ENCODE measurements at regions not wholly inside any gene's neighbourhood (a gene's known extent, or its start where the extent isn't known, plus 50 kb on each side); places are given as distances from the start of the nearest gene placed in this dataset.

DNA sequence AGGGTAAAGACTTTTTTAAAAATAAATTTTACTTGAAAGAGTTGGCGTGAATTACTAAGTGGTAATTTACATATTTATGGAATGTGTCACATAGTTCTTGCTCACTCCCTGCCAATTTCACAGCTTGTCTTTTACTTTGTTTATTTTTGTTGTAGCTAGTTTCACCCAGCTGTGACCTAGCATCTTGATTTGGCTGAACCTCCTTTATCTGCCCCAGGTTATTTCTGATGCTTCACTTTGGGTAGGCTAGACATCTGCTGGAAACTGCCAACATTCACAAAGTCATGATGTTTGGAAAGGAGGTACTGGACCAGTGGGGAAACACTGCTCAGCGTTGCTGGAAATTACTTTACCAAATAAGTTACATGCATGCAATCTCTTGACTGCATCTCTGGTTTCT lies 1676.0 kb upstream of the RAG2 start:
- H3K27ac Mint-ChIP-seq (ENCODE audit: unreplicated experiment) = no peak overlapping the region
- no peak overlapping the region for H3K4me3 Mint-ChIP-seq (ENCODE audit: low read depth, unreplicated experiment)
- H3K4me1 Mint-ChIP-seq (ENCODE audit: low read depth, unreplicated experiment) = no peaks in the 10 kb centered on the region
- DNase-seq = no peak
- TF ChIP-seq, protein P1, sequence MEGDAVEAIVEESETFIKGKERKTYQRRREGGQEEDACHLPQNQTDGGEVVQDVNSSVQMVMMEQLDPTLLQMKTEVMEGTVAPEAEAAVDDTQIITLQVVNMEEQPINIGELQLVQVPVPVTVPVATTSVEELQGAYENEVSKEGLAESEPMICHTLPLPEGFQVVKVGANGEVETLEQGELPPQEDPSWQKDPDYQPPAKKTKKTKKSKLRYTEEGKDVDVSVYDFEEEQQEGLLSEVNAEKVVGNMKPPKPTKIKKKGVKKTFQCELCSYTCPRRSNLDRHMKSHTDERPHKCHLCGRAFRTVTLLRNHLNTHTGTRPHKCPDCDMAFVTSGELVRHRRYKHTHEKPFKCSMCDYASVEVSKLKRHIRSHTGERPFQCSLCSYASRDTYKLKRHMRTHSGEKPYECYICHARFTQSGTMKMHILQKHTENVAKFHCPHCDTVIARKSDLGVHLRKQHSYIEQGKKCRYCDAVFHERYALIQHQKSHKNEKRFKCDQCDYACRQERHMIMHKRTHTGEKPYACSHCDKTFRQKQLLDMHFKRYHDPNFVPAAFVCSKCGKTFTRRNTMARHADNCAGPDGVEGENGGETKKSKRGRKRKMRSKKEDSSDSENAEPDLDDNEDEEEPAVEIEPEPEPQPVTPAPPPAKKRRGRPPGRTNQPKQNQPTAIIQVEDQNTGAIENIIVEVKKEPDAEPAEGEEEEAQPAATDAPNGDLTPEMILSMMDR (IDR thresholded peaks at IDR 0.05; ENCODE audit: unreplicated experiment) = no peak
- no peaks in the 10 kb centered on the region for H3K36me3 Mint-ChIP-seq (ENCODE audit: insufficient read depth, unreplicated experiment)
- intact Hi-C loops (cut with micrococcal nuclease; ENCODE audit: unreplicated experiment) = no loop called here
- H3K27me3 Mint-ChIP-seq (ENCODE audit: unreplicated experiment) = no peaks in the 10 kb centered on the region
- peaks cover 7% of the 10 kb centered on the region for H3K9me3 Mint-ChIP-seq (ENCODE audit: low read depth, unreplicated experiment)
- BruUV-seq (replicated peaks) = no TSS peak
- CTCF ChIA-PET = interaction anchor here (0.6 to 0.7 kb wide), 2 partner anchors 11 to 14 kb away, joined by 3 read pairs; no protein-coding TSS in a partner anchor

DNA sequence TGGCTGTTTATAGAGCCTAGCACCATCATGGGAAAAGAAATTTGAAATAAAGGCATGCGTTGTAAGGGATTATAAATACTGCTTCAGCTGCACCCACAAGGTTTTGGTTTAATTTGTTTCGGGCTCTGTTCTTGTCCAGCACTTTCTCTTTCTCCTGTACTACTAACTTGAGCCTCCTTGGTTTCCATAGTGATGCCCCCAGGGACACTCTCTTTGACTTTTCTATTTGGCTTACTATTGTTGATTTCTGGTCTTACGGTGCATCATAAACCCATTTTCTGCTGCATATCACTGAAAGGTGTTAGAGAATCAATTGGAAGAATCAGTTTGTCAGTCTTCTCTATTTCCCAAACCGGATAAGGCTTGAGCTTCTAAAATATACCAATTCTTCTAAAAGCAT lies 1674.3 kb upstream of the RAG2 start:
- CTCF ChIA-PET = no interaction called here
- Mint-ChIP-seq H3K4me1 (ENCODE audit: low read depth, unreplicated experiment) (no peaks in the 10 kb centered on the region), H3K9me3 (ENCODE audit: low read depth, unreplicated experiment) (peaks cover 13% of the 10 kb centered on the region), H3K36me3 (ENCODE audit: insufficient read depth, unreplicated experiment) (no peaks in the 10 kb centered on the region), H3K27ac (ENCODE audit: unreplicated experiment) (no peak overlapping the region), H3K27me3 (ENCODE audit: unreplicated experiment) (no peaks in the 10 kb centered on the region), H3K4me3 (ENCODE audit: low read depth, unreplicated experiment) (no peak overlapping the region)
- no TSS peak for BruUV-seq (replicated peaks)
- no peak for DNase-seq
- TF ChIP-seq, protein P1 (IDR thresholded peaks at IDR 0.05; ENCODE audit: unreplicated experiment) = no peak
- intact Hi-C loops (cut with micrococcal nuclease; ENCODE audit: unreplicated experiment) = no loop called here

DNA sequence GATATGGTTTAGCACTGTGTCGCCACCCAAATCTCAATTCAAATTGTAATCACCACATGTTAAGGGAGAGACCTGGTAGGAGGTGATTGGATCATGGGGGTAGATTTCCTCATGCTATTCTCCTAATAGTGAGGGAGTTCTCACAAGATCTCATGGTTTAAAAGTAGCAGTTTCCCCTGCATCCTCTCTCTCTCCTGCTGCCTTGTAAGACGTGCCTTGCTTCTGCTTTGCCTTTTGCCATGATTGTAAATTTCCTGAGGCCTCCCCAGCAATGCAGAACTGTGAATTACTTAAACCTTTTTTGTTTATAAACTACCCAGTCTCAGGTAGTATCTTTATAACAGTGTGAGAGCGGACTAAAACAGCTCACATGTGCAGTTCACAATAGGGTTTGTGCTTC lies 1668.7 kb upstream of the RAG2 start:
- peaks cover 13% of the 10 kb centered on the region for H3K9me3 Mint-ChIP-seq (ENCODE audit: low read depth, unreplicated experiment)
- CTCF ChIA-PET = no interaction called here
- no peaks in the 10 kb centered on the region for H3K4me1 Mint-ChIP-seq (ENCODE audit: low read depth, unreplicated experiment)
- DNase-seq = no peak
- no peaks in the 10 kb centered on the region for H3K36me3 Mint-ChIP-seq (ENCODE audit: insufficient read depth, unreplicated experiment)
- no peak overlapping the region for H3K4me3 Mint-ChIP-seq (ENCODE audit: low read depth, unreplicated experiment)
- no peak overlapping the region for H3K27ac Mint-ChIP-seq (ENCODE audit: unreplicated experiment)
- intact Hi-C loops (cut with micrococcal nuclease; ENCODE audit: unreplicated experiment) = no loop called here
- BruUV-seq (replicated peaks) = no TSS peak
- TF ChIP-seq, protein P1 (IDR thresholded peaks at IDR 0.05; ENCODE audit: unreplicated experiment) = no peak
- no peaks in the 10 kb centered on the region for H3K27me3 Mint-ChIP-seq (ENCODE audit: unreplicated experiment)

DNA sequence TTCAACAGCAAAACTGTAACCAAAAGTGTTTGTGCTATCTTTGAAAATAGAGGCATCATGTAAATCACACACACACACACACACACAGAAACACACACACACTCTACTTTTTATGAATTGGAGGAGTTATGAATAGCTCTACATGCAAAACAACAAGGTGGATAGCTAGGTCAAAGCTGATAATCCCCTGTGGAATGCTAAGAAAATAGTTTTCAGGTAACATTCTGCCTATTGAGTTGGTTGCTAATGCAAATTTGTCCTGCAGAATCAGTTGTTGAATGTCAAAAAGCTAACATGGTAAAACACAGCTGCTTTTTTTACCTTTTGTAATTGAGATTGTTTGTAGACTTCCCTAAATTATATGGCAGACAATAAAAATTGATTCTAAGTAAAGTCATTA lies 1658.4 kb upstream of the RAG2 start:
- H3K9me3 Mint-ChIP-seq (ENCODE audit: low read depth, unreplicated experiment) = peaks cover 6% of the 10 kb centered on the region
- no peaks in the 10 kb centered on the region for H3K27me3 Mint-ChIP-seq (ENCODE audit: unreplicated experiment)
- no peaks in the 10 kb centered on the region for H3K4me1 Mint-ChIP-seq (ENCODE audit: low read depth, unreplicated experiment)
- intact Hi-C loops (cut with micrococcal nuclease; ENCODE audit: unreplicated experiment) = no loop called here
- DNase-seq = no peak
- no TSS peak for BruUV-seq (replicated peaks)
- CTCF ChIA-PET = no interaction called here
- H3K27ac Mint-ChIP-seq (ENCODE audit: unreplicated experiment) = no peak overlapping the region
- TF ChIP-seq, protein P1 (IDR thresholded peaks at IDR 0.05; ENCODE audit: unreplicated experiment) = no peak
- no peaks in the 10 kb centered on the region for H3K36me3 Mint-ChIP-seq (ENCODE audit: insufficient read depth, unreplicated experiment)
- H3K4me3 Mint-ChIP-seq (ENCODE audit: low read depth, unreplicated experiment) = no peak overlapping the region

DNA sequence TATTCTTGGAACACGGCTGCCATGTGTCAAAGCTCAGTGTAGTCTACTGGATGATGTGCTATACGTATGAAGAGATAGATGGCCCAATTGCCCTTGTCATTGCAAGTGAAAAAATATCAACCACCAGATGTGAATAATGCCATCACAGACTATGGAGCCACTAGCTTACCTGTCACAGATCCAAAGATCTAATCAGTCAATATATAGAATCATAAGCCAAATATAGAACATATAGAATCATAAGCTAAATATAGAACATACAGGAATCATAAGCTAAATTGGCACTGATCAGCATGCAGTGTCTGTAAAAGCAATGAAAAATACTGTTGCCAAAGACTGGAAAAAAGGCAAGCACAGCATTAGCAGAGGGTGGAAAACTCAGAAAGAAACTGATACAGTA lies 1656.9 kb upstream of the RAG2 start:
- H3K4me1 Mint-ChIP-seq (ENCODE audit: low read depth, unreplicated experiment) = no peaks in the 10 kb centered on the region

More for the DNA sequence above, 1656.9 kb upstream of the RAG2 start:
- TF ChIP-seq, protein P1 (IDR thresholded peaks at IDR 0.05; ENCODE audit: unreplicated experiment) = no peak
- no peak overlapping the region for H3K27ac Mint-ChIP-seq (ENCODE audit: unreplicated experiment)
- intact Hi-C loops (cut with micrococcal nuclease; ENCODE audit: unreplicated experiment) = no loop called here
- BruUV-seq (replicated peaks) = no TSS peak
- DNase-seq = no peak
- H3K4me3 Mint-ChIP-seq (ENCODE audit: low read depth, unreplicated experiment) = no peak overlapping the region
- H3K27me3 Mint-ChIP-seq (ENCODE audit: unreplicated experiment) = no peaks in the 10 kb centered on the region
- no peaks in the 10 kb centered on the region for H3K36me3 Mint-ChIP-seq (ENCODE audit: insufficient read depth, unreplicated experiment)
- peaks cover 3% of the 10 kb centered on the region for H3K9me3 Mint-ChIP-seq (ENCODE audit: low read depth, unreplicated experiment)
- CTCF ChIA-PET = no interaction called here

Measured in Calu3 (cell line).